Amniotic stem cell (primary cell): ENCODE measurements at regions not wholly inside any gene's neighbourhood (a gene's known extent, or its start where the extent isn't known, plus 50 kb on each side); places are given as distances from the start of the nearest gene placed in this dataset.

Experiments
- DNase-seq: peaks from one replicate; lab custom pipeline; 2025; lab: John Stamatoyannopoulos, UW

DNA sequence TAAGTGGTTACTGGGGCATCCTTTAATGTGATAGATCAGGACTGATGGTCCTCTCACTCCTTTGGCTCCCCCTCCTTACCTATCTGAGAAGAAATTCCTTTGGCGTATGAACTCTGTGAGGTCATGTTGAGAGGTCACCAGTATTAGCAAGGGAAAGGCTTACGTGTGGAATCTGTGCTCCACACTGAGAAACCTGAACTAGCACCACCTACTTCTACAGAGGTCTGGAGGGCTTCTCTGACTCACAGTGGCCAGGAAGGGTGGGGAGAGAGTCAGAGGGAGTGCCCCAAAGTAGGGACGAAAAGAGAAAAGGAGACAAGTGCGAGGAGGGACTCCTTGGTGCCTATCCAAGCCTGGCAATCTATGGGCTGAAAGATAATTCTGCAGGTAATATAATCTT, 348.6 kb downstream of the TNS1 start:
- no peak for DNase-seq

DNA sequence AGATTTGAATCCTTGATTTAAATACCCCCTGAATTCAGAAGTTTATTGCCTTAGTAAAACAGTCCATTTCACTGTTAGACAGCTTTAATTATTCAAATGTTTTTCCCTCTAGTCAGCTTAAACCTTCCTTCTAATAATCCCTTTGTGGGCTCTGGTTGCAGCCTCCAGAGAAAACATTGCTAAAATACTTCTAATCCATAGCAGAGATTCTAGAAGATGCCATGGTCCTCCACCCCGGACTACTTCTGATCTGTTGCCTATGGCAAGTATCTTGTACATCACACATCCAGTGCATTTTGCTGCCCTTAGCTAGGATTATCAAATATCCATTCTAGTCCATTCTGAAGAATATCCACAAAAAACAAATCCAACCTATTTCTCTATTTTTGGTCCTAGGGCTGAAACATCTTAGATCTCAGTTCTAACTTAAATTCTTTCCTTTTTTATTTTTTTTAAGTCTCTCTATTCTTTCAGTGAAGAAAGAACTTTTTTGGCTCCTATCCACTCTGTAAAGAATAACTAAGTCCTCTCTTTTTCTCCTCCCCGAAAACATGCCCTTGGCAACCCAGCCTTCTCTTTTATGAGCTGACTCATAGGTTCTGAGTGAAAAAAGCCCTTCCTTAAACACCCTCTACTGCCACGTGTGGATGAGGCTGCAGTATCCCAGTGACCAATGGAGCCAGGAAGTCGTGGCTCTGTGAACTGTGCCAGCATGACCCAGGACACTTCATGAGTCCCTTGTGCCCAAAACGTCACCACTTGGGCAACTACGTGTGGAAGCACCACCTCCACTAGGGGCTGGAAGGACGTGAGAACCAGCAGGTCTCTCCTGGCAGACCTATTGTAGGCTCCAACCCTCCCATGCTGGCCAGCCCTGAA, 349.8 kb downstream of the TNS1 start:
- peak; percentile 81 for DNase-seq

DNA sequence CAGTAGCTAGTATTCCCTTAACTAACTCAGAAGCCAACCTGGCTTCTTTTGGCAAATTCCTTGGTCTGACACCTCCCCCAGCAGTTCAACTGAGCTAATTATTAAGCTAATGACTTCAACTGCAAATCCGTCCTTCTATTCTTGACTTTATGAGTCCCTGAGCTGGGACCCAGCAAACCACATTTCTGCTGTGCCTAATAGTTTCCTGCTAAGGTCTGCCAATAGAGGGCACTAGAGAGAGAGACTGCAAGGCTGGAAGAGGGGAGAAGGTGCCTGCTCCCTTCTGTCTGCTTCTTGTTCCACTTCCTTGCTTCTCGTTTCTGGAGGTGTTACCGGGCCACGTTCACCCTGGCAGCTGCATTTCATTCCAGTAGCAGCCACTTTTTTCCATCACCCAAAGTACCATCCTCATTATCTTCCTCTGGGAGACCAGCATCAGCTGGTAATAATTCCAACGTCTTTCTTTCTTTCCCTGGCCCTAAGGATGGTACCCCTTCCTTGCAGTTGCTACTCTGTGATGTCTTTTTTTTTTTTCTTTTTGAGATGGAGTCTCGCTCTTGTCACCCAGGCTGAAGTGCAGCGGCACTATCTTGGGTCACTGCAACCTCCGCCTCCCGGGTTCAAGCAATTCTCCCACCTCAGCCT, 352.0 kb downstream of the TNS1 start:
- DNase-seq, result peak; percentile 22

DNA sequence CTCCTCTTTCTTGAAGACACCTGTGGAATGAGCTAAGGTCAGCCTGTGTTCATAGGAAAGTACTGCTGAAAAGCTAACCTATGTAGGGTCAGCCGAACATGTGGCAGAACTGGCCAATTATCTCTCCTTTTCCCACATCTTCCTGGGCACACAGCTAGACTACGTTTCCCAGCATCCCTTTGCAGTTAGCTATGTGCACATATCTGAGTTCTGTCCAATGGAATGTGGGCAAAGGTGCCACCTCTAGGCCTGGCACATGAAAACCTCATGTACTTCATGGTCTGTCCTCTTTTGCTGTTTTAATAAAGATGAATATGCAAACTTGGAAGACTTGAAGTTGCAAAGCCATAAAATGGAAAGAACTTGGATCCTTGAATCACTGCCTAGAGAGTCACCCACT, 352.6 kb downstream of the TNS1 start:
- DNase-seq, result no peak

DNA sequence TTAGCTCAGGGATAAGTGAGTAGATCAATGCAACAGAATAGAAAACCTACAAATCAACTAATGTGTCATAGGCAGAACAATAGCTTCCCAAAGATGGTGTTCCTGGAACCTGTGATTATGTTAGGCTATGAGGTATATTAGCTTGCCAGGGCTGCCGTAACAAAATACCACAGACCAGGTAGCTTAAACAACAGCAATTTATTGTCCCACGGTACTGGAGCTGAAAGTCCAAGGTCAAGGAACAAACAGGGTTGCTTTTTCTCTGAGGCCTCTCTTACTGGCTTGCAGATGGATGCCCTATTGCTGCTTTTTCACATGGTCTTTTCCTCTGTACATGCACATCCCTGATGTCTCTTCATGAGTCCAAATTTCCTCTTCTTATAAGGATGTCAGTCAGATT, 354.9 kb downstream of the TNS1 start:
- DNase-seq, result no peak

GRCh38 chr2:217647226-217647625, 355.6 kb downstream of the TNS1 start:
- DNase-seq, result no peak

GRCh38 chr2:217645896-217646295, 356.9 kb downstream of the TNS1 start:
- no peak for DNase-seq

- DNase-seq, result no peak
Observed at GRCh38 chr2:217643789-217644301, 358.9 kb downstream of the TNS1 start.

DNA sequence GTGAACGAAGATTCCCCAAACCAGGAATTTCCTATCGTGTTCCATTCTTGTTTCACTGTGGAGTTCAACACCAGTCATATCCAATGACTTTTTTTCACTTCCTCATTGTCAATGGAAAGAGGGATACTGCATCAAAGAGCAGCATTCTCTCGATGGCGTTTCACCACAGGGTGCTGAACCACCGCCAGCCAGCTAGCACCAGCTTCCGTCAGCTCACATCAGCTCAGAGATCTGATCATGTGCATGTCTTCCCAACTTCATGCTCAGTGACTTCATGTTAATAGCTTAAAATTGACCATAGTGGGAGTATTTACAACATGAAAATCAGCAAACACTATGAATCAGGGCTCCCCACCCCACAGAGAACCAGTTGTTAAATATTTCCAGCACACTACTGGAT, 359.9 kb downstream of the TNS1 start:
- no peak for DNase-seq

GRCh38 chr2:217641960-217642359, 360.8 kb downstream of the TNS1 start:
- DNase-seq, result no peak

DNA sequence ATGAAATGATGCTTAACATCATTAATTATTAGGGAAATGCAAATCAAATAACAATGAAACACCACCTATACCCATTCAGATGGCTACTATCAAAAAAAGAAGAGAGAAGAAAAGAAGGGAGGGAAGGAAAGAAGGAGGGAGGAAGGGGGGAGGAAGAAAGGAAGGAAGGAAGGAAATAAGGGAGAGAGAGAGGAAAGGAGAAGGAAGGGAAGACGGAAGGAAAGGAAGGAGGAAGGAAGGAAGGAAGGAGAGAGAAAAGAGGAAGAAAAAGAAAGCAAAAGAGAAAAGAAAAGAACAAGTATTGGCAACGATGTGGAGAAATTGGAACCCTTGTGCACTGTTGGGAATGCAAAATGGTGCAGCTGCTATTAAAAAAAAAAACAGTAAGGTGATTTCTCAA, 363.3 kb downstream of the TNS1 start:
- DNase-seq, result no peak

DNA sequence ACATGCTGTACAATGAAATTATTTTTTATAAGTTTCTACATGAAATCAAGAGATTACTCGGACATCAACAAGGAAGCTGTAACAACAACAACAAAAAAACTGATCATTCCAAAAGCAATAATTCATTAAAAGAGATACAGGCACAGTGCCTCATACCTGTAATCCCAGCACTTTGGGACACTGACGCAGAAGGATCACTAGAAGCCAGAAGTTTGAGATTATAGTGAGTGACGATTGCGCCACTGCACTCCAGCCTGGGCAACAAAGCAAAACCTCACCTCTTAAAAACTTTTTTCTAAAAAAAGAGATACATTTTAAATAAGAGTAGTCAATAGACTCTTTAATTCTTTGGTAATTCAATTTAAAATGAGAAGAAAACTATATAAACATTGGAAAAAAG, 364.3 kb downstream of the TNS1 start:
- no peak for DNase-seq

- no peak for DNase-seq
Observed at GRCh38 chr2:217638031-217638430, 364.8 kb downstream of the TNS1 start.

DNA sequence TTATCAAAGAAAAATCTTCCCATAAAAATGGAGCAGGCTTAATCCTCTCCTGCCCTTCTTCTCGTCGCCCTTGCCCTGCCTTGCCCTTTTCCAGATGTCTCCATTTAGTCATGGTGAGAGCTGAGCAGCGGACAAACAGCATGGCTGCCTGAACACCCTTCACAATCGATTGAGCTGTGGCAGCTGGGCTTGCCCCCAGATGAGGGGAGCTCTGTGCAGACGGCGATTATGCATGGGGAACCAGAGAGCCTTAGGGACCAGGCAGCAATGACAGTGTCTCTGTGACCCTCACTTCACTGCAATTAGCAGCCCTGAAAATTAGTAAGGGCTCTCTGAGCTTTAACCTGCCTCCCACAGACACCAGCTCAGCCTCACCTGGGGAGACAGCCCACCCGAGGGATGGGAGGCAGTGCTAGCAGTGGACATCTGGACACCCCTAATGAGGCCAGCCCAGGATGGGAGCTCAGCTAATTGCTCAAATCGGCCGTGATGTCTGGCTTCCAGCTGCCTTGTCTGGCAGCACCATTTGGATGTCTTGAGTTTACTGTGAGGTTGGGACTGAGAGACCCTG, 365.7 kb downstream of the TNS1 start:
- no peak for DNase-seq

DNA sequence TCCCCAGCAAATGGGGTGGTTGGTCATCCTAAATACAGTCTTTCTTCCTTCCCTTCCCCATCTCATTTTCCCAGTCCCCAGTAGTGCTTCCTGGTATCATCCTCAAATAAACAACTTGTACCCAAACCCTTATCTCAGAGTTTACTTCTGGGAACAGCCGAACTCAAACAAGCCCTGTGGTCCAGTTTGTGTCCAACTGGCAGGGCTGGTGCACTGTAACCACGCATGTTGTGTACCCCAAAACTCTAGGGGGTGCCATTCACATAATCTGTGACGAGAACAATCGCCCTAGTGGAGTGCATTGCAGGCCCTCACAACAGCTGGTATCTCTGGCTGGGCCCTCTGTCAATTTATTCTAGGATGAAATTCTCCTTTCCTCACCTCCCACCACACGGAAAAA, 366.2 kb downstream of the TNS1 start:
- no peak for DNase-seq

DNA sequence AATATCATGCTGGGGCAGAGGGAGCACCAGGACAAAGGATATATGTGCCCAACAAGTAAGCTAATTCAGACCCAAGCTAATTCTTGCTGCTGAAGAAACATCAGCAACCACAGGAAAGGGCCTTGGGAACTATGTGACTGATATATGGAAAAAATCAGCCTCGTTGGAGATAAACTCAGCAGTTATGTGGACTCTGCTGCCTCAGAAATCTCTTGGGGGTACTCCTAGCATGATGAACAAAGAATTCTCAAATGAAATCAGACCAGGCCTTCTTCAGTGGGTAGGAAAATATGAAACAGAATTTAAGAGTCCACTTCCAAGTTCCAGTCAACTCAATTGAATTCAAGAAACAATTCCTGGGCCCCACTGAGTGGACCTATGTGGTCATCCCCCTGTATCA, 367.9 kb downstream of the TNS1 start:
- no peak for DNase-seq

GRCh38 chr2:217632043-217632442, 370.8 kb downstream of the TNS1 start:
- no peak for DNase-seq

DNA sequence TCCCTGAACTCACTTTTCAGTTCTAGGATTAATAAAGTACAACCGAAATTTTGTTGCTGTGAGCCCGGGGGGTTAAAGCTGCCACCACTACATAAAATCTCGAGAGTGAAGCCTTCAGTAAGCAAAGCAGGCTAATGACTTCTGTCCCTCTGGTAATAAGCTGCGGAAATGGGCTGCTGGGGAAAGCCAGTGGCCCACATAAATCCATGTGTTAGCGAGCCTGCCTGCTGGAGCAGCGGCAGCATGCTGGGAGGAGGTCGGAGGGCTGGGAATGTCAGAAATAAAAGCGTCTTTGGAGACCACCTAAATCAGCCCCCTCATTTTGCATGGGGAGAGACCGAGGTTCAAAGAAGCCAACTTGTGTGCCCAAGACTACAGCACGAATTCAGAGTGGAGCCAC, 371.7 kb downstream of the TNS1 start:
- no peak for DNase-seq

GRCh38 chr2:217629347-217629746, 373.4 kb downstream of the TNS1 start:
- DNase-seq, result no peak

DNA sequence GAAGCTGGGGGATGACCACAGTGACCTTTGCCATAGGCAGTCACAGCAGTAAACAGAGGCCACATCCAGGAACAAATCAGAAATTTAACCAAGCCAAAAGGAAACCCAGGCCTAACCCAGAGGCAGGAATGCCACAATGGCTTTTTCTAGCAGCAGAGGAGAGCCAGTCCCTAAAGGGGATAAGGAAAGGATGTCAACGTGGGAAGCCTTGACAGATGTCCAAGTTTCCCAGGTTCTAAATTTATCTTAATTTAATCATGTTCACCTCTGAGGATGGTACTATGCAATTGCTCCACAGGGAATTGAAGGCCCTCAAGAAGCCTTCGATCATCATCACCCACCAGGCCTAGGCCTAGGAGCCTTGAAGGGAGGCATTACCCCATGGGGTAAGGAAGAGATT, 374.7 kb downstream of the TNS1 start:
- no peak for DNase-seq

- DNase-seq, result no peak
Observed at GRCh38 chr2:217626926-217627325, 375.9 kb downstream of the TNS1 start.

- no peak for DNase-seq
Observed at GRCh38 chr2:217625557-217626169, 377.1 kb downstream of the TNS1 start.
